Neural cell (in vitro differentiated cells): ENCODE measurements at regions not wholly inside any gene's neighbourhood (a gene's known extent, or its start where the extent isn't known, plus 50 kb on each side); places are given as distances from the start of the nearest gene placed in this dataset.

ENCODE experiments used
- CTCF ChIP-seq: fragments of 450-650 bp; IDR thresholded peaks from 2 replicates; pipeline ENCODE4 v1.5.1; 2014; ENCODE audit warnings: antibody characterized with exemption, mild to moderate bottlenecking, moderate library complexity; ENCODE audit not compliant: poor library complexity, severe bottlenecking
- EP300 ChIP-seq: fragments of 450-650 bp; conservative IDR thresholded peaks from 2 replicates; pipeline ENCODE4 v1.6.1; 2014; ENCODE audit warnings: antibody characterized with exemption, mild to moderate bottlenecking, moderate library complexity; ENCODE audit not compliant: poor library complexity, severe bottlenecking

DNA sequence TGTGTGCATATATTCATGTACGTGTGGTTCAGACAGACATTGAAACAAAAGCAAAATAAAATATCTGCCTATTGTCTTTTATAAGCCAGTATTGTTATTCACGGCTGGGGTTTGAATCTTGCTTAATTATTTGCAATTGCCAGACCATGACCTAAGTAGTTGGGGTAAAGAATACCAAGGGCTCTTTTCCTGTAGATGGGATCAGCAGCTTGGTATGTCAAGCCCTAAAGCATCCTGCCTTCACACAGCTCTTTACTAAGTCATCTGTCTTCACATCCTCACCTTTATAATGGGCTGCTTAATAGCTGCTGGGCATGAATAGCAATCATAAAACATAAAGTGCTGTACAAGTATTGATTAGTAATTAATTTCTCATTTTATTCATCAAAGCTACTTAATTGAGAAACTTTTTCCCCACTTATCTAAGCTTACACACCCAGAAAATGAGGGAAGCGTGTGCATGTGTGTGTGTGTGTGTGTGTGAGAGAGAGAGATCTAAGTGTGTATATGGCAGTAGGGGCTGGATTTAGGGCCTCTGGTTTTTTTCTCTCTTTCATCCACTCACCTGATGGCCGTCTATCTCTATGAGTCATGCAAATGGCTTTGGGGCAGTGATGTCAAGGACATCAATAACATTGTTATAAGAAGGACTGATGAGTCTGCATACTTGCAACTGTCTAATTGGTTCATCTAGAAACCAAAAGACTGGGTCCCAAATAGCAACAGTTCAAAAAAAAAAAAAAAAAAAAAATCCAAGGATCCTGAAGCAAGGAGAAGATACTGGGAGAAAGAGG, 244.1 kb upstream of the TNP1 start:
- no peak for TF ChIP-seq CTCF
- TF ChIP-seq EP300 = no peak
